PFSK-1 (cell line): ENCODE measurements at regions not wholly inside any gene's neighbourhood (a gene's known extent, or its start where the extent isn't known, plus 50 kb on each side); places are given as distances from the start of the nearest gene placed in this dataset.

Source experiments
- REST ChIP-seq, 2 experiments: IDR thresholded peaks; 2 replicates each; pipeline versions ENCODE4 v1.6.1 to v1.8.0; 2011 to 2012; ENCODE audit warnings: low read depth in 2 of 2, low read length in 2 of 2, control low read depth in 1 of 2, inconsistent platforms in 1 of 2, mild to moderate bottlenecking in 1 of 2, moderate library complexity in 1 of 2; ENCODE audit not compliant: insufficient read depth in 1 of 2
- SIN3A ChIP-seq: IDR thresholded peaks from 2 replicates; pipeline ENCODE4 v1.6.1; 2012; ENCODE audit warnings: mild to moderate bottlenecking, low read length, moderate library complexity, borderline replicate concordance; ENCODE audit not compliant: insufficient read depth

DNA sequence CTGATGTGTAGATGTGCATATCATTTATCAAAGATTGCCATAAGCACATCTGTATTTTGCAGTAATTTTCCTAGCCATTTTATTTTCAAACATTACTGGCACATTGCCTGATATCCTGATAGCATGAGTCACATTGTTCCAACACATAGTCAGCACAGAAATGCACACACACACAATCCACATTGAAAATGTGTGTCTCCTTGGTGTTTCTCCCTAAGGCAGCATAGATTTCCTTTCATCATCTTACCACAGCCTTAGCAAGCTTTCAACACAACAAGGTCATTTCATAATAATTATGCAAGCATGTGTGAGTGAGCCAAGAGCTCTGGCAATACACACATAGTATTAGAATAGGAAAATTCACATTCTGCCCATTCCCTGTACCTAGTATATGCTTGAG is 245.4 kb upstream of the MEIS1 start:
- no peak for TF ChIP-seq SIN3A
- no peak for TF ChIP-seq REST (IDR thresholded peaks at IDR 0.05; ENCODE audit: insufficient read depth in 1 of 2, low read depth in 2 of 2, low read length in 2 of 2)
